HS-5 (cell line): ENCODE measurements at regions not wholly inside any gene's neighbourhood (a gene's known extent, or its start where the extent isn't known, plus 50 kb on each side); places are given as distances from the start of the nearest gene placed in this dataset.

Experiments
- DNase-seq: peaks from one replicate; pipeline ENCODE4 v3.0.0-alpha.2; 2012; ENCODE audit warnings: low read depth

DNA sequence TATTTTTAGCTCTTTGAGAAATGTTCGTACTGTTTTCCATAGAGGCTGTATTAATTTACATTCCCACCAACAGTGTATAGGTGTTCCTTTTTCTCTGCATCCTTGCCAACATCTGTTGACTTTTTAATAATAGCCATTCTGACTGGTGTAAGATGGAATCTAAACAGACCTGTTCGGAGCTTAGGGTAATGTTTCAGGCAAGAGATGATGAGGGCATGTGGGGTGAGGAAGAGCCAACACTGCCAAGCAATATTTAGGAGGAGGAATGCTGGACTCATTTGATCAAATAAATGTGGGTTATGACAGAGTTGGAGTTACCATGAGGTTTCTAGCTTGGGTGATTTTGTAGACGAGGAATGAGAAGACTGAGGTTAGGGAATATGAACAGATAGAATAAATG is 382.9 kb downstream of the KLF12 start:
- no peak for DNase-seq

DNA sequence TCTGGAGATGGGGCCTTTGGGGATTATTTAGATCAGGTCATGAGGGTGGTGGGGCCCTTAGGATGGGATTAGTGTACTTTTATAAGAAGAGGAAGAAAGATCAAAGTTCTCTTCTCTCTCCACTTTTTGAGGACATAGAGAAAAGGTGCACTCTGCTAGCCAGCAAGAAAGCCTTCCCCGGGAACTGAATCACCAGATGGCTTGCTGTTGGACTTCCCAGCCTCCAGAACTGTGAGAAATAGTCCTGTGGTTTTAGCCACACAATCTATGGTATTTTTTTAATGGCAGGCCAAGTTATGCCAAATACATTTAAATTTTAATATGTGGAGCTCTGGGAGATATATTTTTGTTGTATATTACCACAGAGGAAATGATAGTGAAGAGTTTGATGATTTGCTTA is 385.8 kb downstream of the KLF12 start:
- DNase-seq, result no peak

DNA sequence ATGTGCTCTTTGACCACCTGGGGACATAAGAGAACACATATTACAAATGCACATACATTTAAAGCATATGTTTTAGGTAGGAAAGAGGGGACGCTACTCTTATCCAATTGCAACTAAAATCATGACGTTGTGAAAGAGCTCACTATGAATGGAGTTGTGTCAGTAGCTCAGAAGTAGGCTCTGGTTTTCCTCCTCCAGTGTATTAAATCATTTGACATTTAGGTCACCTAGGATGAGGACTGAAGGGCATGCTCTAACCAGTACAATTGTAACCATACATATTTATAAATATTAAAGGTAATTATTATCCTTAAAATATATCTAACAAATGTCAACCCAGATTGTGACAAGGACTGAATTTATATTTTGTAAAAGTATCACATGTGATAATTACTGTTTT is 389.0 kb downstream of the KLF12 start:
- DNase-seq, result no peak

DNA sequence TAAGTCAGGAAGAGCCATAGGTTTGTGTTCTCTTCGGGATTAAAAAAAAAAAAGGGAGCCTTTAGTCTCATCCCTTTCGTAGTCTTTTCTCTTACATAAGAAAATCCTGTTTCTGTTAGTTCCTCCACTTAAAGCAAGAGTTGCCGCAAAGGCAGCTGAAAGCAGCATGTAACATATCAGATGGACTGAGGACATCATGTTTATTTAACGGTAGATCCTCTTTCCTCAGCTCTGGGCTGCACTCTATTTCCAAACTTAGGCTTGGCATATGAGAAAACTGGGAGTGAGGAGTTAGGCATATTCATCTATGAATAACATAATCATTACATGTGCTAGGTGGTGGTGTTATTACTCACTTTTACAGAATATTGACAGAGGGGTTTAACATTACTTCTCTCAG is 391.2 kb downstream of the KLF12 start:
- DNase-seq, result no peak

DNA sequence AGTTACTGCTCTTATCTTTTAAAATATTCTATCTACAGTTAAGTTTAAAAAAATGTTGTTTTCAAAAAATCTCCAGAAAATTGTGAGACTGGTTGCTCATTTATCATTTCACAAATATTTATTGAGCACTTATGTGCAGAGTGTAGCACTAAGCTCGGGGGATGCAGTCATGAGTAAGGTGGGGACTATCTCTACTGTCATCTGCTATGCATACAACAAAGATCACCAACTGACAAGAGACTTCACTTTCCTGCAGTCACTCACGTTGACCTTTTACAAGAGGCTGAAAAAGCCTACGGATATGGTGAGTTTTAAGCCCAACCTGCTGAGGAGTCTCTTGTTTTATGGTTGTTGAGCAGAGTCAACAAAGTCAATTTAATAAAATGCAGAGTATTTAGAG is 392.5 kb downstream of the KLF12 start:
- DNase-seq, result no peak

DNA sequence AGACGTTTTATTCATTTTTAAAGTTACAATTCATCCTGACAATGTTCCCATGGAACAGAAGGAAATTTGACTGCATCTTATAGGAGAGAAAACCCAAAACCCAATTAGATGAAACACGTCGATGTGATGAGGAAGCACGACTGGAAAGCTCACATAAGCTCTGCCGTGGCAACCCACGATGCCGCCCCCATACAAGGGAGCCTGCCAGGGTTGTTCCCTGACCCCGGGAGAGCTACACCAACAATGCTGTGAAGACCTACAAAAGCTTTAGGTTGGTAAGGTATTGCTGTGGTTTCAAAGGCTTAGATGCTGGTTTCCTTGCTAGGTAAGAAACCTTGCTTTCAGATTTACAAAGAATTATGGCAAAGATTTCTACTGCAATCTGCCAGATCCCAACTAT is 393.1 kb downstream of the KLF12 start:
- no peak for DNase-seq

DNA sequence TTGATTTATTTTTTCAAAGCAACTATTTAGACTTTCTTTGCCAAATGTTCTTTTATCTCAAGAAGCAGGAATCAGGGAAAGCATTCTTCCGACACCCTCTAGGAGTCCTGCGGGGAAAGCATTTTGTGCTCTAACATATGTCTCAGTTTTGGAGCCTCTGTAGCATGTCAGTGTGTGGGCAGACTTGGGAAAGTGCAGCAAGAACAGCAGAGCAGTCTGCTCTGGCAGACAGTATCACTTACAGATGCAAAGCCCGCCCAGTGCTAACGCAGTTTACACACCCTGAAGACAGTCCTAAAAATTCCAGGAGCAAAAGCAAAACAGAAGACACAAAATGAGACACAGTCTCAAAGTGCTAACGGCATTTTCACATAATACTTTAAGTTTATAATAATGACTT is 393.5 kb downstream of the KLF12 start:
- DNase-seq, result no peak

GRCh38 chr13:73739394-73739793 is 394.8 kb downstream of the KLF12 start:
- DNase-seq, result no peak

DNA sequence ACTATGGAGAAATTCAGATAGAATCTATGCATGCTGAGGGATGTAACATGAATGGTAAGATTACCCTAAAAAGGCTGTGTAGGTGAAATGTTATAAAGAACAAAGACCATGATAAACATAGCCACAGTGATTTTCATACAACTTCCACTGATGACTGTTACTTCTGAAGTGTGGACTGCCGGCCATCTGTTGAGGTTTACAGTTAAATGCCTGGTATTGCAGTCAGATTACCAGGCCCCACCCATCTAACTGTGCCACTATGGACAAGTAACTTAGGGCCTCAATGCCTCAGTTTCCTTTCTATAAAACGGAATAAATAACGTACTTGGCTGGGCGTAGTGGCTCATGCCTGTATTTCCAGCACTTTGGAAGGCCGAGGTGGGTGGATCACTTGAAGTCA is 395.6 kb downstream of the KLF12 start:
- DNase-seq, result no peak

- no peak for DNase-seq
These were observed 397.0 kb downstream of the KLF12 start for GRCh38 chr13:73737214-73737613.

GRCh38 chr13:73733706-73734105 is 400.5 kb downstream of the KLF12 start:
- DNase-seq, result no peak

GRCh38 chr13:73732350-73732749 is 401.9 kb downstream of the KLF12 start:
- DNase-seq, result no peak

- DNase-seq, result no peak
These were observed 402.6 kb downstream of the KLF12 start for GRCh38 chr13:73731564-73731963.

DNA sequence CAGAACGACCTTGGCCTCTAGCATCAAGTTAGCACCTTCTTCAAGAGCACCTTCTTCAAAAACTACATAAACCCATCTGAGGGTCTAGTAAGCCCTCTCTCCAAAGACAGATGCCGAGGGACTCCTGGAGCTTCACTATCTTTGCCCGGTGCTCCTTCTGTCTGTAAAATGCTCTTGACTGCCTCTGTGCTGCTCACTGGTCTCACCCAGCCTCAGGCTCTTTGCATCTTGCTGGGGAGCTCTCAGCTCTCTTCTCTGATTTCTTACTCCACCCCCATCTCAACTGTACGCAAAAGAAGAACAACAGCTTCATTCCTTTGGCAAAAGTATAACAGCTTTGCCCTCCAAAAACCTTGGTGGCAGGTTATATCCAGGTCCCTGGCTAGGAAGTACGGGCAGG is 404.2 kb downstream of the KLF12 start:
- no peak for DNase-seq

DNA sequence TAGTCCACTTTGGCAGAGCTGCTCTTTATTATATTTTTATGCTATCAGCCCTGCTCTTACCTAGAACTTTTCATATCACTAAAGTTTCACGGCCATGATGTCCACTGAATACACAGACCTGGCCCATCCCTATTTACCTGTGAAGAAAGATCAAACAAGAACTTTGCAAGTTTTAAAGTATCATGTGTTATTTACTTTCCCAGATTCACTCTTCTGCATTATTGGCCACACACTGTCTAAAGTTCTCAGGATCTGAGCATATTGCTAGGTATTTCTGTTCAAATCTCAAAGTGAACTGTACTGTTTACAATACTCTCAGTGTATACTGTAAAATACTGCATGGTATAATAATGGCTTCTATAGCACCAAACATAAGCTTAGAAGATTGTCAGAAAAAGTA is 405.2 kb downstream of the KLF12 start:
- DNase-seq, result no peak

GRCh38 chr13:73722120-73722519 is 412.1 kb downstream of the KLF12 start:
- DNase-seq, result peak; percentile 19

DNA sequence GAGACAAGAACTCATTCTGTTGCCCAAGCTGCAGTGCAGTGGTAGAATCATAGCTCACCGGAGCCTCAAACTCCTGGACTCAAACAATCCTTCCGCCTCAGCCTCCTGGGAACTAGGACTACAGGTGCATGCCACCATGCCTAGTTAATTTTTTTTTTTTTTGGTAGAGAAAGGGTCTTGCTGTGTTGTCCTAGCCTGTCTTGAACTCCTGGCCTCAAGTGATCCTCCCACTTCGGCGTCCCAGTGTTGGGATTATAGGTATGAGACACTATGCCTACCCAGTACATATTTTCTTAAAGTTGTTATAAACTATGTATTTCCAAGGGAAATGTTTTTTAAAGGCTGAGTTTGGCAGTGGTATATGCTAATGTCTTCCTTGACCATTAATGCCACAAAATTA is 412.6 kb downstream of the KLF12 start:
- DNase-seq, result no peak

DNA sequence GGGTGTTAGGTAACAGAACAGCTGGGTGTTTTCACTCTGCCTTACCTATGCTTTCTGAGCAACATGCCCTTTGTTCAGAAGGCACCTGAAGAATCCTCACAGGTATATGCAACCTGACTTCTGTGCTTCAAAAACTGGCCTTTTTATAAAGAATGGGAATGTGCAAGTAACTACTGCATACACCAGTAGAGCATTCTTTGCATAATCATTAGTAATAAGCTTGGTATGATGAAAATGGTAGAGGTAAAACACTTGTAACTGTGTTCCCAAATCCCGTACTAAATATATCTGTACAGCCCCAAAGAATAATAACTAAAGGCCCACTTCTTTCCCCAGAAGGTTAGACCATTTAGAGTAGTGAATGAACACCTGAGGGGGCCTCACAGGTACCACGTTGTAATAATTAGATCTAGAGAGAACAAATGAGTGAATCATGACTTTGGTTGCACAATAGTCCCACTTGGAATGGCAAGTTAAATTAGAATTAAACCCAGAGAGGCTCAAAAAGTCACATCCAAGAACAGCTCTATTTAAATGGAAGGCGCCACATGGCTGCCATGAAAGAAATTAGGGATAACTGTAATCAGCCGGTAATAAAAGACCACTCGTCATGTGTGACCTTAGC is 413.9 kb downstream of the KLF12 start:
- no peak for DNase-seq

DNA sequence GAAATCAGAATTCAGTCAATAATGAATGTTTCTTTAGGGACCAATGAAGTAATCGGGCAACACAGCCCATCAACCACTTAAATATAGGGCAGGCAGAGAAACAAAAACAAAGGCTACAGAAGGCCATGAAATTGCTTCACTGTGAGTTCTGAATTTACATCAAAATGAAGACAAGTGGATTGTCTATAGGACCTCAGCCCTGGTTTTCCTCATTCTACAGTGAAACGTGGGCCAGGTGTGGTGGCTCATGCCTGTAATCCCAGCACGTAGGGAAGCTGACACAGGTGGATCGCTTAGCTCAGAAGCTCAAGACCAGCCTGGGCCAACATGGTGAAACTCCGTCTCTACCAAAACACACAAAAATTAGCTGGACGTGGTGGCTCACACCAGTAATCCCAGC is 416.0 kb downstream of the KLF12 start:
- DNase-seq, result no peak

- no peak for DNase-seq
These were observed 416.6 kb downstream of the KLF12 start for GRCh38 chr13:73717632-73718031.

DNA sequence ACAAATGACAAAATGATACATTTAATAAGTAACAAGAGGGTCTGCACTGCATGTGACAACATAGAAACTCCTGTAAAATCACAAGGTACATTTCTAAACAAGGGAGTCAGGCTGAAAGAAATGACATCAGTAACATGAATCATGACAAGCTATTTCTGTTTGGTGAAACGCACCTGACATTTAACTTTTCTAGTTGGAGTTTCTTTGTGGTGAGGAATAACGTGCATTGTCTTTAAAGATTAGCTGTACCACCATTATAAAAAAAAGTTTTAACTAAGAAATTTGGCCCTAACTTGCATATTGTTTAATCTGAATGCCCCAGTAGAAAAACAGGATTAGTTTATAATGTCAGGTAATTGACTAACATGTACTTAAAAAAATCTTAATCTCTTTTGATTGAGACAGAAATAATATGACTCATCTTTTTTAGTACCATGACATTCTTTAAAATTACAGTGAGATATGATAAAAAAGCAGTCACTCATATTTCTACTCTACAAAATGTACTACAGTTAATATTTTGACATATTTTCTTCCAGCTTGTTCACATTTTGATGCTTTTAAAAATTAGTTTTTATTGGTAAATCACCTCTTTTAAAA is 418.2 kb downstream of the KLF12 start:
- no peak for DNase-seq

GRCh38 chr13:73715114-73715910 is 418.9 kb downstream of the KLF12 start:
- no peak for DNase-seq

GRCh38 chr13:73714522-73714921 is 419.7 kb downstream of the KLF12 start:
- no peak for DNase-seq
